MCF 10A (cell line): ENCODE measurements at regions not wholly inside any gene's neighbourhood (a gene's known extent, or its start where the extent isn't known, plus 50 kb on each side); places are given as distances from the start of the nearest gene placed in this dataset.

Source experiments
- BruUV-seq: library from RNA; stranded (reverse); fragments of 400-500 nt; replicated peaks from 2 replicates; lab custom pipeline; 2021; lab: Mats Ljungman, UMichigan
- CTCF ChIA-PET: fragments of 300-600 bp; sonication (Branson Sonifier 250); formaldehyde crosslinking; extraction: SDS; loops from one replicate; lab custom pipeline; 2021; ENCODE audit warnings: antibody characterized with exemption, inconsistent platforms; lab: Yijun Ruan, JAX
- POLR2A ChIA-PET: fragments of 300-600, 350-650 bp; sonication (Branson Sonifier 250); formaldehyde crosslinking; extraction: SDS; loops from one replicate; lab custom pipeline; 2020; ENCODE audit warnings: antibody characterized with exemption, inconsistent platforms; lab: Yijun Ruan, JAX
- DNase-seq: peaks from one replicate; pipeline ENCODE4 v3.0.0-alpha.2; 2018; ENCODE audit not compliant: unreplicated experiment
- H3K27ac Mint-ChIP-seq: one replicate; pipeline ENCODE4 v1.8.0; 2022; ENCODE audit warnings: mild to moderate bottlenecking, low read depth, mixed read lengths; ENCODE audit not compliant: unreplicated experiment
- H3K27me3 Mint-ChIP-seq: one replicate; pipeline ENCODE4 v1.8.0; 2022; ENCODE audit warnings: mixed read lengths; ENCODE audit not compliant: insufficient read depth, unreplicated experiment
- H3K36me3 Mint-ChIP-seq: one replicate; pipeline ENCODE4 v1.8.0; 2022; ENCODE audit warnings: mild to moderate bottlenecking, moderate library complexity, mixed read lengths; ENCODE audit not compliant: insufficient read depth, unreplicated experiment
- H3K4me1 Mint-ChIP-seq: one replicate; pipeline ENCODE4 v1.8.0; 2022; ENCODE audit warnings: mixed read lengths; ENCODE audit not compliant: insufficient read depth, unreplicated experiment
- H3K4me3 Mint-ChIP-seq: one replicate; pipeline ENCODE4 v1.8.0; 2022; ENCODE audit warnings: mild to moderate bottlenecking, moderate library complexity, mixed read lengths; ENCODE audit not compliant: unreplicated experiment
- H3K9me3 Mint-ChIP-seq: one replicate; pipeline ENCODE4 v1.8.0; 2022; ENCODE audit warnings: mixed read lengths; ENCODE audit not compliant: unreplicated experiment
- CTCF ChIP-seq: fragments of 200-600 bp; IDR thresholded peaks from one replicate; pipeline ENCODE4 v1.8.0; 2022; ENCODE audit warnings: antibody characterized with exemption, mild to moderate bottlenecking; ENCODE audit not compliant: unreplicated experiment
- intact Hi-C: fragments of 100-400 bp; cut with micrococcal nuclease; formaldehyde crosslinking; loops from 2 replicates; pipeline ENCODE4 v1.14.1; 2022

GRCh38 chr9:13013991-13014883 lies 239.4 kb downstream of the LURAP1L start:
- Mint-ChIP-seq H3K4me3 (no peak overlapping the region), H3K4me1 (peaks cover 5% of the 10 kb centered on the region), H3K36me3 (no peaks in the 10 kb centered on the region), H3K9me3 (no peaks in the 10 kb centered on the region), H3K27me3 (no peaks in the 10 kb centered on the region), H3K27ac (no peak overlapping the region)
- CTCF ChIA-PET = interaction anchor here (0.7 kb wide), 2 partner anchors 20 to 192 kb away, joined by 3 read pairs; no protein-coding TSS in a partner anchor
- intact Hi-C loops = no loop called here
- POLR2A ChIA-PET = no interaction called here
- no peak for TF ChIP-seq CTCF
- no TSS peak for BruUV-seq
- DNase-seq = no peak

GRCh38 chr9:13017260-13017659 lies 242.4 kb downstream of the LURAP1L start:
- no peak for DNase-seq
- TF ChIP-seq CTCF = no peak
- Mint-ChIP-seq H3K9me3 (no peaks in the 10 kb centered on the region), H3K27me3 (no peaks in the 10 kb centered on the region), H3K27ac (no peak overlapping the region), H3K36me3 (no peaks in the 10 kb centered on the region), H3K4me1 (peaks cover 5% of the 10 kb centered on the region), H3K4me3 (no peak overlapping the region)
- BruUV-seq = no TSS peak
- ChIA-PET CTCF (interaction anchor here (0.6 to 1.6 kb wide), 2 partner anchors 14 to 16 kb away, joined by 3 to 4 read pairs; no protein-coding TSS in a partner anchor), POLR2A (no interaction called here)
- intact Hi-C loops = no loop called here

GRCh38 chr9:13020146-13021040 lies 245.6 kb downstream of the LURAP1L start:
- ChIA-PET POLR2A (interaction anchor here (0.7 kb wide), 1 partner anchor 119 kb away, joined by 3 read pairs; no protein-coding TSS in a partner anchor), CTCF (interaction anchor here (0.7 kb wide), 1 partner anchor 27 kb away, joined by 3 read pairs; no protein-coding TSS in a partner anchor)
- Mint-ChIP-seq H3K36me3 (no peaks in the 10 kb centered on the region), H3K27ac (no peak overlapping the region), H3K4me3 (no peak overlapping the region), H3K4me1 (peaks cover 12% of the 10 kb centered on the region), H3K27me3 (no peaks in the 10 kb centered on the region), H3K9me3 (no peaks in the 10 kb centered on the region)
- no TSS peak for BruUV-seq
- intact Hi-C loops = no loop called here
- no peak for TF ChIP-seq CTCF
- no peak for DNase-seq
